ENCODE measurements at regions not wholly inside any gene's neighbourhood (a gene's known extent, or its start where the extent isn't known, plus 50 kb on each side); places are given as distances from the start of the nearest gene placed in this dataset.
A peak's percentile ranks its signal among the peaks of the same experiment; 100 is the strongest.

- no peaks in the 10 kb centered on the region for H3K27me3 ChIP-seq (ENCODE audit: control insufficient read depth in 2 of 2, insufficient read depth in 2 of 2, low read length in 2 of 2)
- no peak for DNase-seq (ENCODE audit: low read depth, low spot score)
- ChIA-PET CTCF (no interaction called here), POLR2A (no interaction called here)
- no peak overlapping the region for H2AFZ ChIP-seq (ENCODE audit: low read depth, low read length)
- H3K9me3 ChIP-seq (replicated peaks; ENCODE audit: control insufficient read depth, insufficient read depth, low read length) = peaks cover 2% of the 10 kb centered on the region
- H3K4me2 ChIP-seq (ENCODE audit: insufficient read depth, low read length) = no peak overlapping the region
- H3K9ac ChIP-seq (replicated peaks; ENCODE audit: extremely low read depth, insufficient read depth, low read length) = no peak overlapping the region
- H3K36me3 ChIP-seq (ENCODE audit: control insufficient read depth in 2 of 2, extremely low read depth in 1 of 2, insufficient read depth in 2 of 2, low read length in 2 of 2) = no peaks in the 10 kb centered on the region
- no peak for FAIRE-seq
- H3K4me3 ChIP-seq (replicated peaks in 1 of 3; ENCODE audit: insufficient read depth in 1 of 3, low read depth in 1 of 3, low read length in 3 of 3) = no peak overlapping the region
- H3K79me2 ChIP-seq (ENCODE audit: control insufficient read depth, insufficient read depth, low read length) = no peaks in the 10 kb centered on the region
- no peak overlapping the region for H3K27ac ChIP-seq (ENCODE audit: insufficient read depth, low read depth, low read length)
- intact Hi-C loops (cut with micrococcal nuclease) = no loop called here
- no peak for TF ChIP-seq JUN (IDR thresholded peaks at IDR 0.05; ENCODE audit: borderline replicate concordance, insufficient read depth, insufficient read length, low read depth)
- TF ChIP-seq FOS (IDR thresholded peaks at IDR 0.05; ENCODE audit: borderline replicate concordance, insufficient read depth, low read length) = peak; percentile 11
- H3K9me1 ChIP-seq (replicated peaks; ENCODE audit: control insufficient read depth, extremely low read depth, insufficient read depth, low read length) = no peaks in the 10 kb centered on the region
- no peaks in the 10 kb centered on the region for H3K4me1 ChIP-seq (ENCODE audit: control insufficient read depth, extremely low read depth, insufficient read depth, low read length)
- dilution Hi-C loops (cut with MboI; ENCODE audit: extremely low pct_ligation_motif_present, low sequenced_read_pairs) = no loop called here
- H4K20me1 ChIP-seq (replicated peaks; ENCODE audit: control insufficient read depth, extremely low read depth, insufficient read depth, low read length) = no peaks in the 10 kb centered on the region
- BruUV-seq (replicated peaks) = no TSS peak
Measured at GRCh38 chr5:28408186-28408585, 1369.8 kb upstream of the CDH9 start.

- Histone ChIP-seq H3K27ac (ENCODE audit: insufficient read depth, low read depth, low read length) (no peak overlapping the region), H3K9ac (replicated peaks; ENCODE audit: extremely low read depth, insufficient read depth, low read length) (no peak overlapping the region), H3K9me3 (replicated peaks; ENCODE audit: control insufficient read depth, insufficient read depth, low read length) (peaks cover 2% of the 10 kb centered on the region), H3K36me3 (ENCODE audit: control insufficient read depth in 2 of 2, extremely low read depth in 1 of 2, insufficient read depth in 2 of 2, low read length in 2 of 2) (no peaks in the 10 kb centered on the region), H3K4me1 (ENCODE audit: control insufficient read depth, extremely low read depth, insufficient read depth, low read length) (no peaks in the 10 kb centered on the region), H2AFZ (ENCODE audit: low read depth, low read length) (no peak overlapping the region), H3K4me3 (replicated peaks in 1 of 3; ENCODE audit: insufficient read depth in 1 of 3, low read depth in 1 of 3, low read length in 3 of 3) (no peak overlapping the region), H4K20me1 (replicated peaks; ENCODE audit: control insufficient read depth, extremely low read depth, insufficient read depth, low read length) (no peaks in the 10 kb centered on the region), H3K27me3 (ENCODE audit: control insufficient read depth in 2 of 2, insufficient read depth in 2 of 2, low read length in 2 of 2) (no peaks in the 10 kb centered on the region), H3K4me2 (ENCODE audit: insufficient read depth, low read length) (no peak overlapping the region), H3K79me2 (ENCODE audit: control insufficient read depth, insufficient read depth, low read length) (no peaks in the 10 kb centered on the region), H3K9me1 (replicated peaks; ENCODE audit: control insufficient read depth, extremely low read depth, insufficient read depth, low read length) (no peaks in the 10 kb centered on the region)
- TF ChIP-seq CTCF (IDR thresholded peaks at IDR 0.05; ENCODE audit: extremely low read depth in 1 of 2, insufficient read depth in 1 of 2, low read depth in 1 of 2, low read length in 2 of 2) (no peak), JUN (IDR thresholded peaks at IDR 0.05; ENCODE audit: borderline replicate concordance, insufficient read depth, insufficient read length, low read depth) (no peak), EZH2 (IDR thresholded peaks at IDR 0.05; ENCODE audit: borderline replicate concordance, low read depth, low read length, severe bottlenecking) (no peak), POLR2AphosphoS5 (IDR thresholded peaks at IDR 0.05; ENCODE audit: insufficient read depth, low read depth, low read length) (no peak), MYC (IDR thresholded peaks at IDR 0.05; ENCODE audit: low read depth, low read length) (no peak), MAX (IDR thresholded peaks at IDR 0.05; ENCODE audit: insufficient read depth, insufficient read length) (no peak)
- dilution Hi-C loops (cut with MboI; ENCODE audit: extremely low pct_ligation_motif_present, low sequenced_read_pairs) (no loop called here), intact Hi-C loops (cut with micrococcal nuclease) (no loop called here)
- no TSS peak for BruUV-seq (replicated peaks)
- FAIRE-seq = no peak
- ChIA-PET CTCF (no interaction called here), POLR2A (no interaction called here)
- no peak for DNase-seq (ENCODE audit: low read depth, low spot score)
Measured at GRCh38 chr5:28404363-28405071, 1366.1 kb upstream of the CDH9 start.

Data from endothelial cell of umbilical vein (primary cell).